SK-N-SH (cell line): ENCODE measurements at regions not wholly inside any gene's neighbourhood (a gene's known extent, or its start where the extent isn't known, plus 50 kb on each side); places are given as distances from the start of the nearest gene placed in this dataset.

ENCODE experiments used
- CTCF ChIA-PET: fragments of 300-600, 350-600 bp; formaldehyde crosslinking; extraction: SDS; loops from one replicate; lab custom pipeline; 2021; lab: Yijun Ruan, JAX
- POLR2A ChIA-PET: fragments of 350-600 bp; sonication (Branson Sonifier 250); formaldehyde crosslinking; extraction: SDS; loops from one replicate; lab custom pipeline; 2020; ENCODE audit warnings: antibody characterized with exemption, inconsistent platforms; lab: Yijun Ruan, JAX
- DNase-seq: peaks from one replicate; pipeline ENCODE4 v3.0.0; 2012
- H2AFZ ChIP-seq: fragments of 200-600 bp; sonication (generic); 2 replicates; pipeline ENCODE4 v1.8.1; 2016; ENCODE audit warnings: antibody characterized with exemption, mild to moderate bottlenecking, low read depth
- H3F3A ChIP-seq: fragments of 200-600 bp; sonication (generic); replicated peaks from 2 replicates; pipeline ENCODE3; 2016; ENCODE audit warnings: antibody characterized with exemption, mild to moderate bottlenecking; ENCODE audit not compliant: insufficient read depth
- H3K27ac ChIP-seq, 2 experiments: fragments of 200-500 bp in 1 of 2; fragments of 200-600 bp in 1 of 2; sonication (Bioruptor generic) in 1 of 2; sonication (generic), shearing (Covaris generic) in 1 of 2; 2 replicates each; pipeline versions ENCODE4 v1.5.1 to v1.6.1; 2014 to 2016; ENCODE audit warnings: low read depth in 2 of 2, inconsistent platforms in 1 of 2, low read length in 1 of 2, mild to moderate bottlenecking in 1 of 2, mixed read lengths in 1 of 2
- H3K27me3 ChIP-seq: fragments of 200-600 bp; sonication (generic), shearing (Covaris generic); 2 replicates; pipeline ENCODE4 v1.6.1; 2016; ENCODE audit warnings: mixed run types; ENCODE audit not compliant: insufficient read depth
- H3K36me3 ChIP-seq, 2 experiments: fragments of 200-500 bp in 1 of 2; fragments of 200-600 bp in 1 of 2; sonication (Bioruptor generic) in 1 of 2; sonication (generic) in 1 of 2; replicated peaks in 1 of 2; 2 replicates each; pipeline versions ENCODE3 to v1.5.1; 2014 to 2016; ENCODE audit warnings: low read length in 1 of 2, mild to moderate bottlenecking in 1 of 2; ENCODE audit not compliant: insufficient read depth in 2 of 2, control insufficient read depth in 1 of 2
- H3K4me1 ChIP-seq, 2 experiments: fragments of 200-500 bp in 1 of 2; fragments of 200-600 bp in 1 of 2; sonication (Bioruptor generic) in 1 of 2; sonication (generic), shearing (Covaris generic) in 1 of 2; 2 replicates each; pipeline versions ENCODE4 v1.5.1 to v1.6.1; 2014 to 2016; ENCODE audit warnings: low read depth in 1 of 2, low read length in 1 of 2, mixed run types in 1 of 2; ENCODE audit not compliant: insufficient read depth in 2 of 2, control insufficient read depth in 1 of 2
- H3K4me2 ChIP-seq: fragments of 200-600 bp; sonication (generic), shearing (Covaris generic); 2 replicates; pipeline ENCODE4 v1.6.1; 2017; ENCODE audit warnings: mixed run types
- H3K4me3 ChIP-seq, 2 experiments: fragments of 200-500 bp in 1 of 2; fragments of 200-600 bp in 1 of 2; sonication (Bioruptor generic) in 1 of 2; sonication (generic), shearing (Covaris generic) in 1 of 2; 2 replicates each; pipeline versions ENCODE4 v1.5.1 to v1.8.1; 2014 to 2016; ENCODE audit warnings: low read depth in 2 of 2, inconsistent platforms in 1 of 2, low read length in 1 of 2, mild to moderate bottlenecking in 1 of 2, mixed read lengths in 1 of 2, moderate library complexity in 1 of 2
- H3K79me2 ChIP-seq: fragments of 200-600 bp; sonication (generic); 2 replicates; pipeline ENCODE4 v1.8.1; 2017; ENCODE audit warnings: mild to moderate bottlenecking; ENCODE audit not compliant: insufficient read depth
- H3K9ac ChIP-seq: fragments of 200-600 bp; sonication (generic); 2 replicates; pipeline ENCODE4 v1.6.1; 2017; ENCODE audit warnings: mixed run types
- H3K9me2 ChIP-seq: fragments of 200-600 bp; sonication (generic); 2 replicates; pipeline ENCODE4 v1.6.1; 2017; ENCODE audit warnings: mixed run types
- H3K9me3 ChIP-seq: fragments of 200-600 bp; sonication (generic); 2 replicates; pipeline ENCODE4 v1.6.1; 2017; ENCODE audit warnings: mixed run types, mild to moderate bottlenecking, moderate library complexity
- H4K20me1 ChIP-seq: fragments of 200-600 bp; sonication (generic); 2 replicates; pipeline ENCODE4 v1.6.1; 2017; ENCODE audit warnings: mild to moderate bottlenecking, mixed run types; ENCODE audit not compliant: insufficient read depth
- CHD2 ChIP-seq: fragments of 150-350 bp; IDR thresholded peaks from 2 replicates; pipeline ENCODE4 v1.6.1; 2018; ENCODE audit warnings: low read length; ENCODE audit not compliant: partially characterized antibody
- EZH2phosphoT487 ChIP-seq: fragments of 200-600 bp; sonication (generic); IDR thresholded peaks from 2 replicates; pipeline ENCODE4 v1.6.1; 2017; ENCODE audit warnings: low read depth, mixed run types, mild to moderate bottlenecking, antibody characterized with exemption, moderate library complexity, borderline replicate concordance
- FOXM1 ChIP-seq: IDR thresholded peaks from 2 replicates; pipeline ENCODE4 v1.4.0; 2012; ENCODE audit warnings: low read depth, mild to moderate bottlenecking
- JUND ChIP-seq: IDR thresholded peaks from 2 replicates; pipeline ENCODE4 v1.4.0; 2012
- MAX ChIP-seq: IDR thresholded peaks from 2 replicates; pipeline ENCODE4 v1.4.0; 2012; ENCODE audit warnings: low read depth
- MEF2A ChIP-seq: IDR thresholded peaks from 2 replicates; pipeline ENCODE4 v1.4.0; 2012; ENCODE audit warnings: low read depth, borderline replicate concordance
- NFIC ChIP-seq: IDR thresholded peaks from 2 replicates; pipeline ENCODE4 v1.4.0; 2012; ENCODE audit warnings: borderline replicate concordance
- NRF1 ChIP-seq: IDR thresholded peaks from 2 replicates; pipeline ENCODE4 v1.6.1; 2012; ENCODE audit warnings: low read depth, mild to moderate bottlenecking, low read length
- POLR2AphosphoS5 ChIP-seq: IDR thresholded peaks from 2 replicates; pipeline ENCODE4 v1.6.1; 2012; ENCODE audit warnings: low read depth, low read length
- RAD21 ChIP-seq: IDR thresholded peaks from 2 replicates; pipeline ENCODE4 v1.6.1; 2012; ENCODE audit warnings: mild to moderate bottlenecking, low read length
- RCOR1 ChIP-seq: fragments of 150-350 bp; IDR thresholded peaks from 2 replicates; pipeline ENCODE4 v1.6.1; 2017; ENCODE audit warnings: antibody characterized with exemption, low read length
- REST ChIP-seq: IDR thresholded peaks from 2 replicates; pipeline ENCODE4 v1.6.1; 2012; ENCODE audit warnings: mild to moderate bottlenecking, low read depth, low read length, moderate library complexity
- SIN3A ChIP-seq: IDR thresholded peaks from 2 replicates; pipeline ENCODE4 v1.6.1; 2012; ENCODE audit warnings: low read depth, mild to moderate bottlenecking, low read length, moderate library complexity, borderline replicate concordance
- TAF1 ChIP-seq: IDR thresholded peaks from 2 replicates; pipeline ENCODE4 v1.6.1; 2012; ENCODE audit warnings: low read depth, mild to moderate bottlenecking, low read length, moderate library complexity, borderline replicate concordance
- TEAD4 ChIP-seq: IDR thresholded peaks from 2 replicates; pipeline ENCODE4 v1.4.0; 2012; ENCODE audit warnings: mild to moderate bottlenecking, borderline replicate concordance; ENCODE audit not compliant: insufficient read depth
- USF1 ChIP-seq: IDR thresholded peaks from 2 replicates; pipeline ENCODE4 v1.4.0; 2012; ENCODE audit warnings: low read depth, borderline replicate concordance
- WGBS: methylation state at CpG from one replicate; pipeline ENCODE4 v1.1.6; 2017; ENCODE audit warnings: low lambda C conversion rate; 5-methylcytosine and 5-hydroxymethylcytosine counted together
- TF ChIP-seq, protein P1 (sequence below): IDR thresholded peaks from 2 replicates; pipeline ENCODE4; 2012

DNA sequence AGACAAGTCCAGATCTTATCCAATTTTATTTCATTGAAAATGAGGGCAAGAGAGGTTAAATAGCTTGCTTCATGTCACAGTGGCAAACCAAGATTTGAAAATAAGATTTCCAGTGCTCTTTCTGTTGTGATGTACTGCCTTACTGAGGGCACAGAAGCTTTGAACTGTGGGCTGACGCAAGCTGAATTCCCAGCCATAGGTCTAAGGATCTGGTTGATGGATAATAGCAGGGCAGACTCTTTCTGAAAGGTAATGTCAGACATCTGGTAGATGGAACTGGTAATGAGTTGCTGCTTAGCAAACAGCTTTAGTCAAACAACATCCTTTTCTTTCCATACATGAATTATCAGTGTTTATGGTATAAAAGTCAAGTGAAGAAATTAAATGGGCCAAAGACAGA, 193.9 kb upstream of the RASGEF1B start:
- no peak overlapping the region for H3K27ac ChIP-seq
- POLR2A ChIA-PET = no interaction called here

More for the DNA sequence above, 193.9 kb upstream of the RASGEF1B start:
- Histone ChIP-seq H4K20me1 (no peaks in the 10 kb centered on the region), H3K4me1 (no peaks in the 10 kb centered on the region), H3K4me2 (no peak overlapping the region), H3K9me2 (no peaks in the 10 kb centered on the region), H3K27me3 (no peaks in the 10 kb centered on the region), H3K79me2 (no peaks in the 10 kb centered on the region), H3K9me3 (no peaks in the 10 kb centered on the region), H3F3A (no peaks in the 10 kb centered on the region), H2AFZ (no peak overlapping the region), H3K4me3 (no peak overlapping the region), H3K9ac (no peak overlapping the region), H3K36me3 (no peaks in the 10 kb centered on the region)
- 7% methylated on average over 1 of the region's 1 CpG for WGBS
- CTCF ChIA-PET = no interaction called here
- DNase-seq = no peak
- TF ChIP-seq NRF1 (no peak), SIN3A (no peak), REST (no peak), RAD21 (no peak), CHD2 (no peak), RCOR1 (no peak), USF1 (no peak), POLR2AphosphoS5 (no peak), JUND (no peak), NFIC (no peak), TAF1 (no peak), MEF2A (no peak), MAX (no peak), FOXM1 (no peak), TEAD4 (no peak), EZH2phosphoT487 (no peak)
- TF ChIP-seq, protein P1, sequence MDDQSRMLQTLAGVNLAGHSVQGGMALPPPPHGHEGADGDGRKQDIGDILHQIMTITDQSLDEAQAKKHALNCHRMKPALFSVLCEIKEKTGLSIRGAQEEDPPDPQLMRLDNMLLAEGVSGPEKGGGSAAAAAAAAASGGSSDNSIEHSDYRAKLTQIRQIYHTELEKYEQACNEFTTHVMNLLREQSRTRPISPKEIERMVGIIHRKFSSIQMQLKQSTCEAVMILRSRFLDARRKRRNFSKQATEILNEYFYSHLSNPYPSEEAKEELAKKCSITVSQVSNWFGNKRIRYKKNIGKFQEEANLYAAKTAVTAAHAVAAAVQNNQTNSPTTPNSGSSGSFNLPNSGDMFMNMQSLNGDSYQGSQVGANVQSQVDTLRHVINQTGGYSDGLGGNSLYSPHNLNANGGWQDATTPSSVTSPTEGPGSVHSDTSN = no peak
